ENCODE measurements at regions not wholly inside any gene's neighbourhood (a gene's known extent, or its start where the extent isn't known, plus 50 kb on each side); places are given as distances from the start of the nearest gene placed in this dataset.

GRCh38 chr6:112459758-112460304, 112.7 kb downstream of the RFPL4B start:
- Histone ChIP-seq H3K27ac (replicated peaks) (no peak overlapping the region), H3K27me3 (ENCODE audit: low read depth) (no peaks in the 10 kb centered on the region), H3K4me3 (no peak overlapping the region), H3K36me3 (no peaks in the 10 kb centered on the region), H3K4me1 (no peaks in the 10 kb centered on the region), H3K9me3 (replicated peaks) (no peaks in the 10 kb centered on the region)
- TF ChIP-seq, protein P1, sequence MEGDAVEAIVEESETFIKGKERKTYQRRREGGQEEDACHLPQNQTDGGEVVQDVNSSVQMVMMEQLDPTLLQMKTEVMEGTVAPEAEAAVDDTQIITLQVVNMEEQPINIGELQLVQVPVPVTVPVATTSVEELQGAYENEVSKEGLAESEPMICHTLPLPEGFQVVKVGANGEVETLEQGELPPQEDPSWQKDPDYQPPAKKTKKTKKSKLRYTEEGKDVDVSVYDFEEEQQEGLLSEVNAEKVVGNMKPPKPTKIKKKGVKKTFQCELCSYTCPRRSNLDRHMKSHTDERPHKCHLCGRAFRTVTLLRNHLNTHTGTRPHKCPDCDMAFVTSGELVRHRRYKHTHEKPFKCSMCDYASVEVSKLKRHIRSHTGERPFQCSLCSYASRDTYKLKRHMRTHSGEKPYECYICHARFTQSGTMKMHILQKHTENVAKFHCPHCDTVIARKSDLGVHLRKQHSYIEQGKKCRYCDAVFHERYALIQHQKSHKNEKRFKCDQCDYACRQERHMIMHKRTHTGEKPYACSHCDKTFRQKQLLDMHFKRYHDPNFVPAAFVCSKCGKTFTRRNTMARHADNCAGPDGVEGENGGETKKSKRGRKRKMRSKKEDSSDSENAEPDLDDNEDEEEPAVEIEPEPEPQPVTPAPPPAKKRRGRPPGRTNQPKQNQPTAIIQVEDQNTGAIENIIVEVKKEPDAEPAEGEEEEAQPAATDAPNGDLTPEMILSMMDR (IDR thresholded peaks at IDR 0.05; ENCODE audit: borderline replicate concordance), result no peak
- DNase-seq, result no peak
- intact Hi-C loops (cut with micrococcal nuclease), result no loop called here

- intact Hi-C loops (cut with micrococcal nuclease), result no loop called here
- H3K9me3 ChIP-seq (replicated peaks), result no peaks in the 10 kb centered on the region
- no peak overlapping the region for H3K27ac ChIP-seq (replicated peaks)
- H3K4me3 ChIP-seq, result no peak overlapping the region
- H3K4me1 ChIP-seq, result no peaks in the 10 kb centered on the region
- TF ChIP-seq, protein P1 (IDR thresholded peaks at IDR 0.05; ENCODE audit: borderline replicate concordance), result no peak
- H3K36me3 ChIP-seq, result no peaks in the 10 kb centered on the region
- DNase-seq, result no peak
- no peaks in the 10 kb centered on the region for H3K27me3 ChIP-seq (ENCODE audit: low read depth)
Measured at GRCh38 chr6:112464901-112465665, 118.0 kb downstream of the RFPL4B start.

DNA sequence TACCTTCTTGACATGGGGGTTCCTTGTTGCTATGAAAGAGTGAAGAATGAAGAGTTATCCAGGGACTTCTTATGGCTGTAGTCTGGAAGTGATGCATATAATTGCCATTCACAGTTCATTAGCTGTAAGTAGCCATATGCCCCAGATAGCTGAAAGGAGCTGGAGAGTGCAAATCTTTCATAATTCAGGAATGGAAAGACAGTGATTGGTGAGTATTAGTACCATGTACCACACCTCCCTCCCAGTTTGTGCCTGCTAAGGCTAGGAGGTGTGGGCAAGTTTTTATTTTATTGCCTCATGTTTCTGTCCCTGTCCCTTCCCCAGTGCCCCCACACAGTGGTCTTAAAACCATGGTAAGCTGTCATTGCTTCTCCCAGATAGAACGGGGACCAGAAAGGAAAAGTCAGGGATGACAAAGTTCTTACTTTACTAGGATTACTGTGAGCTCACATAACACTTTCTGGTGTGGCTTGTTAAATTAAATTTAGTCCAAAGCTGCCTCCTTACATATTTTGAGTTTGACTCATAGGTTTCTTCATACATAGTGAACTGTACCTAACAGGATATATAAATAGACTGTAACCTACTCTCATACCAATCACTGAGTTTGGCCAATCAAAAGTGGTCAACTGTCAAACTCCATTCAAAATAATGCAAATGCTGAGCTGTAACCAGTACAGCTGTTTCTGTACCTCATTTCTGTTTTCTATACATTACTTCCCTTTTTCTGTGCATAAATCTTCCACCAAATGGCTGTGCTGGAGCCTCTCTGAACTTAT, 119.4 kb downstream of the RFPL4B start:
- Histone ChIP-seq H3K27ac (replicated peaks) (no peak overlapping the region), H3K4me3 (no peak overlapping the region), H3K36me3 (no peaks in the 10 kb centered on the region), H3K27me3 (ENCODE audit: low read depth) (no peaks in the 10 kb centered on the region), H3K4me1 (no peaks in the 10 kb centered on the region), H3K9me3 (replicated peaks) (no peaks in the 10 kb centered on the region)
- intact Hi-C loops (cut with micrococcal nuclease), result no loop called here
- TF ChIP-seq, protein P1 (IDR thresholded peaks at IDR 0.05; ENCODE audit: borderline replicate concordance), result no peak
- DNase-seq, result no peak

- DNase-seq, result no peak
- no peak overlapping the region for H3K27ac ChIP-seq (replicated peaks)
- H3K27me3 ChIP-seq (ENCODE audit: low read depth), result no peaks in the 10 kb centered on the region
- no peaks in the 10 kb centered on the region for H3K4me1 ChIP-seq
- H3K4me3 ChIP-seq, result no peak overlapping the region
- no peaks in the 10 kb centered on the region for H3K9me3 ChIP-seq (replicated peaks)
- TF ChIP-seq, protein P1 (IDR thresholded peaks at IDR 0.05; ENCODE audit: borderline replicate concordance), result no peak
- no peaks in the 10 kb centered on the region for H3K36me3 ChIP-seq
- intact Hi-C loops (cut with micrococcal nuclease), result no loop called here
Measured at GRCh38 chr6:112468359-112468758, 121.2 kb downstream of the RFPL4B start.

DNA sequence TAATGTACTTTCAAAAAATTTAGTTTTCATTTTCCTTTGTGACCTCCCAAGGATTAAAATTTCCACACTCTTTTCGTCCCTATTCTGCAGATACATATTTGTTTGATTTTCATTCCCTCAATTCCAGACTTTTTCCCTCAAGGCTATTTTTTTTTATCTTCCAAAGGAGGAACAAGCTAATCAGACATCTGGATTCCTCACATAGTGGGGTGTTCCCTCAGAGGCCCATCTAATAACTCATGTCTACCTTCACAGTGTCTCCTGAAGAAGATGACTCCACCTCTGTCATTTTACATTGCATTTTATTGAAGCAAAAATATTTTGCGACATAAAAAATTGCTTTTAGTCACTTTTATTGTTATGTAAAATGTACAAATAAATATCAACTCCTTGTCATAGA, 122.2 kb downstream of the RFPL4B start:
- Histone ChIP-seq H3K9me3 (replicated peaks) (no peaks in the 10 kb centered on the region), H3K36me3 (no peaks in the 10 kb centered on the region), H3K27ac (replicated peaks) (no peak overlapping the region), H3K4me3 (no peak overlapping the region), H3K4me1 (no peaks in the 10 kb centered on the region), H3K27me3 (ENCODE audit: low read depth) (no peaks in the 10 kb centered on the region)
- intact Hi-C loops (cut with micrococcal nuclease), result no loop called here
- DNase-seq, result no peak
- TF ChIP-seq, protein P1 (IDR thresholded peaks at IDR 0.05; ENCODE audit: borderline replicate concordance), result no peak

Measured in left ventricle myocardium inferior (tissue), 1 donor.